Breast epithelium (tissue), 3 donors: ENCODE measurements at regions not wholly inside any gene's neighbourhood (a gene's known extent, or its start where the extent isn't known, plus 50 kb on each side); places are given as distances from the start of the nearest gene placed in this dataset.

Experiments used
- CTCF ChIP-seq, 3 donors: fragments of 450-650 bp; IDR thresholded peaks; one replicate each; pipeline ENCODE4 v1.5.1; 2016 to 2017; ENCODE audit warnings: antibody characterized with exemption in 3 of 3, mild to moderate bottlenecking in 3 of 3, moderate library complexity in 3 of 3
- POLR2AphosphoS5 ChIP-seq, 3 donors: sonication (generic); formaldehyde crosslinking; IDR thresholded peaks; one replicate each; pipeline ENCODE4 v1.6.1; 2017; ENCODE audit warnings: antibody characterized with exemption in 3 of 3

GRCh38 chr4:14879683-14880082 lies 122.6 kb upstream of the CPEB2 start:
- TF ChIP-seq CTCF (IDR thresholded peaks at IDR 0.05), result no peak
- TF ChIP-seq POLR2AphosphoS5 (IDR thresholded peaks at IDR 0.05), result peak in 1 of 3 donors; percentile 38
